ENCODE measurements at regions not wholly inside any gene's neighbourhood (a gene's known extent, or its start where the extent isn't known, plus 50 kb on each side); places are given as distances from the start of the nearest gene placed in this dataset.

DNA sequence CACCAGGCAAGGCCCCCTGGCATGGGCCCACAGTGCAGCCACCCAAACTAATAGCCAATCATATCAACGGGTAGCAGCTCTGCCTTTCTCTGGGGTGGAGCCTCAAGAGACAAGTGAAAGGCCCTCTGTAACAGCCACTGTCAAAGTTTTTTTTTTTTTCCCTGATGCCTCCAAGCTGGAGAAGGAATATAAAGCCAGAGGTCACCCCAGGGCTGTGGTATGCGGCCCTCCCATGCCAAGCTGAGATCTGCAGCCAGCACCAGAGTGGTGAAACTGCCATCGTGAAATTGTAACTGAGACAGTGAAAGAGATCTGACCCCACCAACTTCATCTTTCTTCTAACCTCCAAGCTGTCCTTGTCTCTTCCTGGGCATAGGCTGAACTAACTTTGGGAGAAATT is 407.0 kb downstream of the KLHL4 start:
- TF ChIP-seq CTCF (IDR thresholded peaks at IDR 0.05) (no peak), POLR2A (IDR thresholded peaks at IDR 0.05) (no peak), POLR2AphosphoS5 (IDR thresholded peaks at IDR 0.05) (no peak)

All from breast epithelium (tissue), 3 donors.